ENCODE measurements at regions not wholly inside any gene's neighbourhood (a gene's known extent, or its start where the extent isn't known, plus 50 kb on each side); places are given as distances from the start of the nearest gene placed in this dataset.
"Not testable (repeated sequence)": the region's sequence is repeated elsewhere in the genome, so short reads cannot be mapped to it uniquely, and the experiment has no call there.

GRCh38 chr10:9147475-9147874, 1093.0 kb downstream of the GATA3 start:
- DNase-seq (ENCODE audit: low read depth): no peak

DNA sequence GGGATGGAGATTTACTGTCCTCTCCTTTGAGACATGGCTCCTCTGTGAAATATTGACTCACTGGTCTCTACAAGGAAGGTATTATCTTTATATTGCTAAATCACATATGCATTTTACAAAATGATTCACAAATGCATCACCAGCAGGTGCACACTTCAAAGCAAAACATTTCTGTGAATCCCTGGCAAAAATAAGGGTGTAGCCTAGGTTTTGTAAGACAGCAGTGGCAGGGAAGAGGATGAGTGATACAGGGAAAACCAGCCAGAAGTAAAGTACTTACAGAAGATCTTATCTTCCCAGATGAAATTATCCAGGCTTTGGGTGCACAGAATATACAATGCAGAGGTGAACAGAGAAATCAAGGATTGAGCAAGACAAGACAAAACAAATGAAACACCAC, 1094.6 kb downstream of the GATA3 start:
- DNase-seq (ENCODE audit: low read depth): no peak

DNA sequence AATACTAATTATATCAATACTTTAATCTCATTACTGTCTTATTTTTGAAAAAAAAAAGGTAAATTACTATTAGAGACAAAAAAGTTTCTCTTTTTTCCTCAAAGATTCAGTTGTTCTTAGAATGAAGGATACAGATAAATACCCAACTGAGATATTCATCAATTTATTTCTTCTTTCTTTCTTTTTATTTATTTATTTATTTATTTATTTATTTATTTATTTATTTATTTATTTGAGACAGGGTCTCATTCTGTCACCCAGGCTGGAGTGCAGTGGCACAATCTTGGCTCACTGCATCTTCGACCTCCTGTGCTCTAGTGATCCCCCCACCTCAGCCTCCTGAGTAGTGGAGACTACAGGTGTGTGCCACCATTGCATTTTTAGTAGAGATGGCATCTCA, 1098.6 kb downstream of the GATA3 start:
- DNase-seq (ENCODE audit: low read depth): not testable (repeated sequence)

GRCh38 chr10:9157656-9158055, 1103.2 kb downstream of the GATA3 start:
- DNase-seq (ENCODE audit: low read depth): no peak

DNA sequence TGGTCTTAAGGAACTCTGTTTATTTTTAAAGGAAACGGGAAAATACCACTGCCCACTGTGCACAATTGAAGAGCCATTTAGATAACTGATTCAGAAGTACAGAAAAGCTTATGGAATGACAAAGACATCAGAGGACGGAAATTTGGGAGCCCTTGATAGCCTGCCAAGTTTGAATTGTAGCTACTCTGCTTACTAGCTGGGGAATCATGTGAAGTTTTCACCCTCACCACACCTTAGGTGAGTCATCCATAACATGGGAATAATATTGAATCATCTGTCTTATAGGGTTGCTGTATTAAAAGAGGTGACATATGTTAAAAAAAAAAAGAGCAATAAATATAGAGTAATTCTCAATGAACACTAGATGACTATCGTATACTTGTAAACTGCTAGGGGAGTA, 1104.2 kb downstream of the GATA3 start:
- DNase-seq (ENCODE audit: low read depth): no peak

DNA sequence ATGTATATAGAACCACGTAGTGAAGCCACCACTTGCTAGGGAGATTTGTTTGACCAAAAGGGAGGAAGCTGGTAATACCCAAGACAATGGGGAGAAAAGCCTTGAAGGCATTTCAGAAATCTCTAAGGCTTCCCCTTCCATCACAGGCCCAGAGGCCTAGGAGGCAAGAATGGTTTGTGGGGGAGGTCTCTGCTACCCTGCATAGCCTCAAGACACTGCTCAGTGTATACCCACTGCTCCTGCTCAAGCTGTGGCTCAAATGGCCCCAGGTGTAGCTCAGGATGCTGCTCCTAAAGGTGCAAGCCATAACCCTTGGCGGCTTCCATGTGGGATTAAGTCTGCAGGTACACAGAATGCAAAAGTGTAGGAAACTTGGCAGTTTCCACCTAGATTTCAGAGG, 1105.8 kb downstream of the GATA3 start:
- DNase-seq (ENCODE audit: low read depth): no peak

- DNase-seq (ENCODE audit: low read depth): no peak
These were observed 1109.2 kb downstream of the GATA3 start for GRCh38 chr10:9163699-9164098.

GRCh38 chr10:9166770-9167169, 1112.3 kb downstream of the GATA3 start:
- DNase-seq (ENCODE audit: low read depth): no peak

GRCh38 chr10:9172276-9172675, 1117.8 kb downstream of the GATA3 start:
- DNase-seq (ENCODE audit: low read depth): no peak

DNA sequence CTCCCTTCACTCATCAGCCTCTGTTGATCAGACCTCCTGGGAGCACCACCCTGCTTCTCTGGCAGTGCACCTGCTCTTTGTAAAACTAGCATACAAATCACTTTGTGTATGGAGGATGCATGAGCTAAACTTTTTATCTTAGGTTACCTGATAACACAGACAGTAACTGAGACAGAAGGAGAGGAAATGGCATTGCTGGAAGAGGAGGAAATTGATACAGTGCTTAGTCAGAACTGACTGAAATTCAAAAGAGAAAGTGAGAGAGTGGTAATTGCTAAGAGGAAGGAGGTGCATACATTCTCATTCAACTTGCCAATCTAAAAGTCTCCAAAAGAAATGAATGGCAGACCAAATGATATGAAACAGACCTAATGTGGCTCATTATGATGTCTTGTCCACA, 1120.7 kb downstream of the GATA3 start:
- DNase-seq (ENCODE audit: low read depth): no peak

- DNase-seq (ENCODE audit: low read depth): not testable (repeated sequence)
These were observed 1128.9 kb downstream of the GATA3 start for GRCh38 chr10:9183197-9183880.

- DNase-seq (ENCODE audit: low read depth): no peak
These were observed 1133.7 kb downstream of the GATA3 start for GRCh38 chr10:9188022-9188810.

DNA sequence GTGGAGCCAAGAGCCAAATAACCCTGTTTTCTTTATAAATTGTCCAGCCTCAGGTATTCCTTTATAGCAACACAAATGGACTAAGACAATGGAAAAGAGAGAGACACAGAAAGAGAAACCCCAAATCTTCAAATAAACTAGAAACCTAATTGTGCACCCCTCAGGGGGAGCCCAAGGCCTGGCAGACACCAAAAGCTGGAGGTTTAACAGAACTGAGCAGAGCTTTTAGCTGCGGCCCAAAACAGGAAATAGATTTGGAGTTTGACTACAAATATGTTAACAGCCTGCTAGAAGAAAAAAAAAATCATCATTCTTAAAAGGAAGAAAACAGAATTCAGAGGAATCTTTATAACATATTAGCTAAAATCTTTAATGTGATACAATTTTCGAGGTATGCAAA, 1135.0 kb downstream of the GATA3 start:
- DNase-seq (ENCODE audit: low read depth): no peak

DNA sequence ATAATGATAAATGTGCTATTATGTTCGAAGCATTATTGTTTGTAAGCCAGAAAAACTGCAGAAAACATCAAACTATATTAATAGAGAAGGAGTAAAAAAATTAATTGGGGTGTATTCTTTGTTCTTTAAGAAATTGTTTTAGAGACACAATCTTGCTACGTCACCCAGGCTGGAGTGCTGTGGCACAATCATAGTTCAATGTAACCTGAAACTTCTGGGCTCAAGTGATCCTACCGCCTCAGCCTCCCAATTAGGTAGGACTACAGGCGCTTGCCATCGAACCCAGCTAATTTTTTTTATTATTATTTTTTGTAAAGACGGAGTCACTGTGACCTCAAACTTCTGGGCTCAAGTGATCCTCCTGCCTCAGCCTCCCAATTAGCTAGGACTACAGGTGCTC, 1138.6 kb downstream of the GATA3 start:
- DNase-seq (ENCODE audit: low read depth): no peak

- DNase-seq (ENCODE audit: low read depth): no peak
These were observed 1140.9 kb downstream of the GATA3 start for GRCh38 chr10:9195385-9195784.

- peak; percentile 16 for DNase-seq (ENCODE audit: low read depth)
These were observed 1144.1 kb downstream of the GATA3 start for GRCh38 chr10:9198611-9199010.

DNA sequence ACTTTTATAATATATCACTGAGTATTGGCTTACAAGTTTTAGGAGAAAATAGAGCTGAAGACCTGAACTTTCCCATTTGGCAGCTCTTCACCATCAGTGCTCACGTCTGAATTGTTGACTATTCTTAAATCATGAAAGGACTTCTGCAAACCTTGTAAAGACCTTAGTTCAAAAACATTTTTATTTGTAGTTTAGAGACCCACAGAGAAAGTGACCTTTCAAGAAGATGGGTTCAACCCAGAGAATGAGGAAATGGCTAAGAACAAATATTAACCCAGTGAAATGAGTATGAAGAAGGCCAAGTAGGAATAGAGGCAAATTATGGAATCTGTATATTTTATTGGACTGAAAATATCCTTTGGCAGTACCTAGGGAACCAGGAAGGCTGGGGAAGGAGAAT, 1151.1 kb downstream of the GATA3 start:
- no peak for DNase-seq (ENCODE audit: low read depth)

DNA sequence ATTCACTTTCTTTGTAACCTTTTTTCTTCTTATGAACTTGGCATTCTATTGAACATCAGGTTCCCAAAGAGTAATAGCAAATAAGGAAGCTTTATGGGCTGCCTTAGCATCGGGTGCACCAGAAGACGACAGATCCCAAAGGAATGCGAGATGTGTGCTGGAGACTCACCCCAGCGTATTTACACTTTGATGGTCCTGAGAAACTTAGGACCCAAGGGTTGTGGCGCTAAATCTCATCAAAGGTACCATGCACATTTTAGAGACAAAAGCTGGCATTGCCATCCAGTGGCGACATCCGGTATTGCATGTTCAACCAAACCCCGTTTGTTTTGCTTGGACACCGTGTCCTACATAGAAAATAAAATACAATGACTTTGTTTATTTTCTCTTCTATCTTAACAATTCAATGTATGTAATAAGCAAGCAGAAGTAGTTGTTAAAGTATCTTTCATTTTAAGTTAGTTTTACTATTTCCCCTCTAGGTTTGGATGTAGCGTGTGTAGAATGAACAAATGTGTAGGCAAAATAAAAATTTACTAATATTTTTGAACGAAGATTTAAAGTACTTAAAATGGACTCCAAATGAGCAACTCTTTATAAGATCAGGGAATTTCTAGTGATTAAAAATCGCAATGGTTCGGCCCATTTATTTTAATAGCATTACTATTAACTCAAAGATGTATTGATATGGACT, 1154.8 kb downstream of the GATA3 start:
- DNase-seq (ENCODE audit: low read depth): peak; percentile 43

GRCh38 chr10:9211228-9211627, 1156.7 kb downstream of the GATA3 start:
- no peak for DNase-seq (ENCODE audit: low read depth)

GRCh38 chr10:9214618-9215017, 1160.1 kb downstream of the GATA3 start:
- no peak for DNase-seq (ENCODE audit: low read depth)

DNA sequence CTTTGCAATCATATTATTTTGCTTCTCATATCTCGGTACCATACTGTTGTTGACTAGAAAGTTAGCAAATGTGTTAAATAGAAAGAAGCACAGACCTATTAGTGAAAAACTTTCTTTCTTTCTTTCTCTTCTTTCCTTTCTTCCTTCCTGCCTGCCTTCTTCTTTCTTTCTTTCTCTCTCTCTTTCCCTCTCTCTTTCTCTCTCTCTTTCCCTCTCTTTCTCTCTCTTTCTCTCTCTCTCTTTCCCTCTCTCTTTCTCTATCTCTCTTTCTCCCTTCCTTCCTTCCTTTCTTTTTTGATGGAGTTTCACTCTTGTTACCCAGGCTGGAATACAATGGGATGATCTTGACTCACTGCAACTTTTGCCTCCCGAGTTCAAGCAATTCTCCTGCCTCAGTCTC, 1160.6 kb downstream of the GATA3 start:
- DNase-seq (ENCODE audit: low read depth): no peak

GRCh38 chr10:9219860-9220259, 1165.4 kb downstream of the GATA3 start:
- DNase-seq (ENCODE audit: low read depth): no peak

GRCh38 chr10:9222917-9223316, 1168.4 kb downstream of the GATA3 start:
- peak; percentile 73 for DNase-seq (ENCODE audit: low read depth)

All from fibroblast of the conjunctiva (primary cell).